HFF-Myc (cell line): ENCODE measurements at regions not wholly inside any gene's neighbourhood (a gene's known extent, or its start where the extent isn't known, plus 50 kb on each side); places are given as distances from the start of the nearest gene placed in this dataset.

Experiments
- DNase-seq: peaks from one replicate; pipeline ENCODE4 v3.0.0-alpha.2; 2011; ENCODE audit warnings: low read depth; ENCODE audit errors: extremely low read depth
- H3K4me3 ChIP-seq: replicated peaks from 2 replicates; pipeline ENCODE4 v1.5.1; 2011; ENCODE audit warnings: low read depth, mild to moderate bottlenecking, control low read depth, low read length
- TF ChIP-seq, protein P1 (sequence below): IDR thresholded peaks from 2 replicates; pipeline ENCODE4 v1.5.1; 2012; ENCODE audit warnings: mild to moderate bottlenecking, low read depth, low read length, control low read depth; ENCODE audit errors: missing control alignments

DNA sequence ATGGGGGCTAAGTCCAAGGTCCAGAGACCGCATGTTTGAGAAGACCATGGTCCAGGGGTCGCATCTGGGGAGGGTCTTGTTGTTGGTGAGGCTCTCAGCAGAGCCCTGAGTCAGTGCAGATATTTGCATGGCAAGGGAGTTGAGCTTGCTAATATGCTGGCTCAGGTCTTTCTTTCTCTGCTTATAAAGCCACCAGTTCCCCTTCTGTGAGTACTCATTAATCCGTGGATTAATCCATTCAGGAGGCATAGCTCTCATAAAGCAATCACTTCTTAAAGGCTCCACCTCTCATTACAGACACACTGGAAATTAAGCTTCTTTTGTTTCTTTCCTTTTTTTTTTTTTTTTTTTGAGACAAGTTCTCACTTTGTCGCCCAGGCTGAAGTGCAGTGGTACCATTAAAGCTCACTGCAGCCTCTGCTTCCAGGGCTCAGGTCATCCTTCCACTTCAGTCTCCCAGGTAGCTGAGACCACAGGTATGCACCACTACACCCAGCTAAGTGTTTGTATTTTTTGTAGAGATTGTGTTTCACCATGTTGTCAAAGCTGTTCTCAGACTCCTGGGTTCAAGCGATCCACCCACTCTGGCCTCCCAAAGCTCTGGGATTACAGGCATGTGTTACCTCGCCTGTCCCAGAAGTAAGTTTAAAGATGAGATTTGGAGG lies 216.4 kb downstream of the SLITRK5 start:
- TF ChIP-seq, protein P1, sequence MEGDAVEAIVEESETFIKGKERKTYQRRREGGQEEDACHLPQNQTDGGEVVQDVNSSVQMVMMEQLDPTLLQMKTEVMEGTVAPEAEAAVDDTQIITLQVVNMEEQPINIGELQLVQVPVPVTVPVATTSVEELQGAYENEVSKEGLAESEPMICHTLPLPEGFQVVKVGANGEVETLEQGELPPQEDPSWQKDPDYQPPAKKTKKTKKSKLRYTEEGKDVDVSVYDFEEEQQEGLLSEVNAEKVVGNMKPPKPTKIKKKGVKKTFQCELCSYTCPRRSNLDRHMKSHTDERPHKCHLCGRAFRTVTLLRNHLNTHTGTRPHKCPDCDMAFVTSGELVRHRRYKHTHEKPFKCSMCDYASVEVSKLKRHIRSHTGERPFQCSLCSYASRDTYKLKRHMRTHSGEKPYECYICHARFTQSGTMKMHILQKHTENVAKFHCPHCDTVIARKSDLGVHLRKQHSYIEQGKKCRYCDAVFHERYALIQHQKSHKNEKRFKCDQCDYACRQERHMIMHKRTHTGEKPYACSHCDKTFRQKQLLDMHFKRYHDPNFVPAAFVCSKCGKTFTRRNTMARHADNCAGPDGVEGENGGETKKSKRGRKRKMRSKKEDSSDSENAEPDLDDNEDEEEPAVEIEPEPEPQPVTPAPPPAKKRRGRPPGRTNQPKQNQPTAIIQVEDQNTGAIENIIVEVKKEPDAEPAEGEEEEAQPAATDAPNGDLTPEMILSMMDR: no peak
- H3K4me3 ChIP-seq: no peak overlapping the region
- DNase-seq: no peak

DNA sequence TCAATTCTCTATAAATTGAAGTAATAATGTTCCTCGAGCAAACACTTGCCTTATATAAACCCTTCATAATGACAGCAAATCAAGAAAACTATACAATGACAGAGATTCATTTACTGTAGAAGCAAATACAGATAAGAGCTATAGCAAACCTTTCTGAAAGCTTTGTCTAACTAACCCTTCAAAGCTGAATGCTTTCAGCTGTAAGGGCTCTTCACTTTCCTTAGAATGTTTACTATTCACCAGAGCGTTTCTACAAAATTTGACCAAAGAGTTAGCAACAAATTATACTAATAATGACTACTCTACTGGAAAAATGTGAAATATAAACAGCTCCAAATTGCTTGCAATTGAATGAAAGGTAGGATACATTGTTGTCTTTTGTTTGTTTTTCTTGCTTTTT lies 218.1 kb downstream of the SLITRK5 start:
- H3K4me3 ChIP-seq: no peak overlapping the region
- DNase-seq: no peak
- TF ChIP-seq, protein P1: no peak

DNA sequence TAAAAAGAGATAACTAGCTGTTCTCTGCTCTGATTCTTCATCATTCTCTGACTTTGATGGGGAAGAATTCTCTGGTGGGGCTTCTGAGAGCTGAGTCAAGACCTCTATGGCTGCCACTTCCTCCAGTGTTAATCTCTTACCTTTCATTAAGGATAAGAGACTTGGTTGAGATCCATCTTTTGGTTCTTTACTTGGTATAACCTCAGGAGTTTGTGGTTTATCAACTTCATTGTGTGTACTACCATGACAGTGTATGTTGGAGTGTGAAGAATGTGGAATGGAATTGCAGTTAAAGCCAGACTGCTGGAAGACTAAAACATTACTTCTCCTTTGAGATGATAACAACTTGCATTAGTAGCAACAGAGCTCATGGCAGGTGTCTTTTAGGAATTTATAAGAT lies 222.0 kb downstream of the SLITRK5 start:
- no peak for DNase-seq
- TF ChIP-seq, protein P1: no peak
- no peak overlapping the region for H3K4me3 ChIP-seq

DNA sequence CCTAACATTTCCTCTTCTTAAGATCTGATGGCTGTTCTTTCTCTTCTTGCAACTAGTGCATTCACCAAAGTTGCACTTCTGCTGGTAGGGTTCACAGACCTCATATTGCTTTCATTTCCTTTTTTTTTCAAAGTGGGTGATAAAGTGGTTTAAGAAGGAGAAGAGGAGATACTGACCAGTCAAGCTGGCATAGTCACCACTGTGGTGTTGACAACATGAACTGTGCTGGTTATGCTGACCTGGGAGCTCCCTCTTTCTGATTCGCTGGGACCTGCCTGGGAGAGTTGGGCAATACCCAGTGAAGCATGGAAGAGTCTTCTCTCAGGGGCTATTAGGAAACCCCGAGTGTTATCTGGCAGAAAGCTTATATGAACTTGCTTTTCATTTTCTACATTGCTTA lies 222.9 kb downstream of the SLITRK5 start:
- TF ChIP-seq, protein P1: no peak
- DNase-seq: no peak
- H3K4me3 ChIP-seq: no peak overlapping the region

DNA sequence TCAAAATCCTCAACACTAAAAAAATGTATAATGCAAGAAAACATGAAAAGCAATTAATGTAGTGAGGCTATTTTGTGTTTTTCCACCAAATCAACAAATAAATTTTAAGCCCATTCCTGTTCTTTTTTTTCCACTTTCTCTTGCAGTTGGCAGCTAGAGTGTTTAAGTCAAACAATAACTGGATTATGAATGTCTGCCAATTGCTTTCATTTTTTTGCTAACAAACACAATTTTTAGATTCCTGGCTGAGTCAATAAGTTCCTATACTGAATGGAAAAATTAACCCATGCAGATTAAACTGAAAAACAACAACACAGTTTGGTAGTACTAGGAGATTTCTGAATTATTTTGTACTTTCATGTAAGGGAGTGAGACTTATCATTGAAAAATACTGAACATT lies 232.4 kb downstream of the SLITRK5 start:
- no peak overlapping the region for H3K4me3 ChIP-seq
- TF ChIP-seq, protein P1: no peak
- no peak for DNase-seq

DNA sequence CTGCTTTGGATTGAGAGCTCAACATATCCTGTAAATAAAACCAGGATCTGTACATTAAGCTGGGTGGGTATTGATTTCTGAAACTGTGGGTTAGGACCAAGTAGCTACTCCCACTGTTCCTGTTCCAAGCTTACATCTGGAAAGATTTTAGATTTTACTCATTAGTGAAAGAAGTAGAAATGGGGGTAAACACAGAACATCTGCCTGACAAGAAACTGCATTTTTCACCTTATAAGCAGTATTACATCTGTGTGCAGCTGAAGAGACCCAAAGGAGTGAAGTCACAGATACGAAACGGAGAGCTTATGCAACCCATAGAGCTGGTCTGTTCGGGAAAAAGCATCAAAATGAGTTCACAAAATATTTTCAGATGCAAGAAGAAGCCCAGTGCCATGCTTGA lies 235.2 kb downstream of the SLITRK5 start:
- TF ChIP-seq, protein P1: no peak
- no peak overlapping the region for H3K4me3 ChIP-seq
- no peak for DNase-seq

DNA sequence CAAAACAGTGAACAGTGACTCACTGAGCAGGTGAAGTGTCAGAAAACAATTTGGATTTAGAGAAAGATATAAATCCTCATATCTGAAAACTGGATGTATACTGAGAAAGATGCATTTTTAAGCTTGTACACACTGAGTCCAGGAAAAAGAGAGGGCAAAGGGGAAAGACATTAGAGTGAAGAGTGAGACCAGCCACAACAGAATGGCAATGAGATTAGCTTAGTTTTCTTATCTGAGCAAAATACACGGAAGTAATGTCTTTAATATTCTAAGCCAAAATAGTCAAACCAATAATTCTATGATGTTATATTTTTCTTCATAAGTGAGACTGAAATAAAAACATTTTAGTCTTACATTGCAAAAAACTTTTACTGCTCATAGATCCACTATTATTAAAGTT lies 236.0 kb downstream of the SLITRK5 start:
- H3K4me3 ChIP-seq: no peak overlapping the region
- DNase-seq: no peak
- TF ChIP-seq, protein P1: no peak
